NCI-H2196 (cell line): ENCODE measurements at regions not wholly inside any gene's neighbourhood (a gene's known extent, or its start where the extent isn't known, plus 50 kb on each side); places are given as distances from the start of the nearest gene placed in this dataset.
"Not testable (repeated sequence)": the region's sequence is repeated elsewhere in the genome, so short reads cannot be mapped to it uniquely, and the experiment has no call there.

Source experiments
- DNase-seq: peaks from one replicate; lab custom pipeline; 2025; ENCODE audit not compliant: unreplicated experiment; lab: John Stamatoyannopoulos, UW

GRCh38 chr5:68838157-68838718 lies 255.6 kb upstream of the SLC30A5 start:
- DNase-seq: no peak

DNA sequence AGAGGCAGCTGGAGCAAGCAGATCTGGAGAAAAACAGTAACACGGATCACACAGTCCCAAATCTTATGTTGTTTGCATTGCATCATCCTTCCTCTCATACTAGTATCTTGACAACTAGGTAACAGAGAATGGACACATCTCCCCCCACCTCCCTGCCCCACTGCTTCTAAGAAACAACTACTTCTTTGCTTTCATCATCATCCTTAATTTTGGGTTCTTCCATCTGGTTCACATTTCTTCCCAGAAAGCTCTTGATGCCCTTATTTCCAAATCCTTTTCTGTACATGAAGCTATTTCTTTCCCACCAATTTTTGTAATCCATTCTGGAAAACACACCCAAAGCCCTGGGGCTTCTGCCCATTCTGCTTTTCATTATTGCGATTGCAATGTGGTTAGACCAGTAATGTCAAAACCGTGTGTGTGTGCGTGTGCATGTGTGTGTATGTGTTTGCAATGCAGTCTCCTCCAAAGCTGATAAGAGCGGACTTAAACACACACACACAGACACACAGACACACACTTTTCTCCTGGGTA lies 254.7 kb upstream of the SLC30A5 start:
- DNase-seq: no peak

- DNase-seq: no peak
Measured at GRCh38 chr5:68843624-68844364, 250.0 kb upstream of the SLC30A5 start.

- no peak for DNase-seq
Measured at GRCh38 chr5:68845131-68845530, 248.7 kb upstream of the SLC30A5 start.

DNA sequence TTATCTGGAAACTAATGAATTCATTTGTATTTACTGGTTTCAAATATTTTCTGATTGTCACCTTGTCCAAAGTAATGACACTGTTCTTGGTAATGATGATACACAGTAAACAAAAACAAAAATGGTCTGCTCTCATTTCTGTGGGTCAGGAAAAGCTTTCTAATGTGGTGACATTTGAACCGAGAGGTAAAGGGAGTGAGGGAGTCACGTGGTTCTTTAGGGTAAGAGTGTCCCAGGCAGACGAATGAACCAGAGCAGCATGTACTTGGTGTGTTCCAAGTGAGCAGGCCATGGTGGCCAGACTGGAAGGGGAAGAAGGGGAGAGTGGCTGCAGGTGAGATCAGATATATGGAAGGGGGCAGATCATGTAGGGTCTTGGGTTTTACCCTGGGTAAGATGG lies 247.0 kb upstream of the SLC30A5 start:
- DNase-seq: no peak

DNA sequence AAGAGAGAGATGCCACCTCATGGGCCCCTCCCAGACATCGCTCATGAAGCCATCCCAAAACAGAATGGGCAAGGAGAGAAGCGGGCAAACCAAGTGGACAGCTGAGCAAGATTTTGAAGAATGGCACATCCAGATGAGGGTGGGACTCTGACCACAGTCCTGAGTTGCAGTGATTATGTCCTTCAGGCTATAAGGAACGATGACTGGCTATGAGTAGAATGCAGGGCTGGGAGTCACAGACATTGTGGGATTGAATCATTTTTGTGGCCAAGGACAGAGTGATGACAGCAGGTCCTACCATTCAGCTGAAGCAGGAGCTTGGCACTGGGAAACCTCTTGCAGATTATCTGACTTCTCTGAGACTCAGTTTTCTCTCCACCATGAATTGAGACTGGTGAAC lies 245.7 kb upstream of the SLC30A5 start:
- no peak for DNase-seq

- no peak for DNase-seq
Measured at GRCh38 chr5:68849103-68849502, 244.7 kb upstream of the SLC30A5 start.

DNA sequence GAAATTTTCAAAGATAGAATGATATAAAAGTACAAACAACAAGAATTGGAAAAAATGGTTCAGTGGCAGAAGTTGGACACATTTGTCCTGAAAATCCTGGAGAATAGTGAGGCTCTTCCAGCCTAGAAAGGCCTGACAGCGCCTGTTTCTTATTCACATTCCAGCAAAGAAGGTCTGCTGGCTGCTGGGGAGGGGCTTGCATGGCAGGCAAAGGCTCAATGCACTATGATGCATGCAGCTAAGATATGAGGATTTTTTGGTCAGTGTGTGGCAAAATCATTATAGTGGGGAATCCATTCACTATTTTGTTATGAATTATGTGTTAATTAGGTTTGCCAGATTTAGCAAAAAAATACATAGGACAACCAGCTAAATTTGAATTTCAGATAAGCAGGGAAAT lies 243.9 kb upstream of the SLC30A5 start:
- no peak for DNase-seq

- DNase-seq: no peak
Measured at GRCh38 chr5:68861099-68861498, 232.7 kb upstream of the SLC30A5 start.

DNA sequence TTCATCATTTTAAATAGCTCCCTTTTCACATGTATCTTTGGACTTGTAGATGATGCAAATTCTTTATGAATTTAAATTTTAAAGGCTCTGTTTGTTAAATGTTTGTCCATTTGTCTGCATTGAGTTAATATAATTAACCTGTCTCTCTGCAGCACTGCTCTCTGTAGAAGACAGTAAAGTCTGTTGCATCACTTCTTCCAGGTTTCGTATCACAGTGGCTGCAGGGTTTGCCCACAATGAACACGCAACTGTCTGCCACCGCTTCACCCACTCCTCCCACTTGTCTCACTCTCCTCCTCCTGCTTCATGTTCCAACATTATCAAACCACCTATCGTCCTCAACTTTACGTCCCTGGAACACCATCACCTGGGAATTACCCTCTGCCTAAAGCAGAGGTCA lies 231.3 kb upstream of the SLC30A5 start:
- DNase-seq: no peak

DNA sequence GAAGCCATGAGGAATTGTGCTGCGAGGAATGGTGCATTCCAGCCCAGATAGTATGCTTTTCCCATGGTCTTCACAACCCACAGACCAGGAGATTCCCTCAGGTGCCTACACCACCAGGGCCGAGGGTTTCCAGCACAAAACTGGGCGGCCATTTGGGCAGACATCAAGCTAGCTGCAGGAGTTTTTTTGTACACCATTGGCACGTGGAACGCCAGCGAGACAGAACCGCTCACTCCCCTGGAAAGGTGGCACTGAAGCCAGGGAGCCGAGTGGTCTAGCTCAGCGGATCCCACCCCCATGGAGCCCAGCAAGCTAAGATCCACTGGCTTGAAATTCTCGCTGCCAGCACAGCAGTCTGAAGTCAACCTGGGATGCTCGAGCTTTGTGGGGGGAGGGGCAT lies 228.6 kb upstream of the SLC30A5 start:
- not testable (repeated sequence) for DNase-seq

GRCh38 chr5:68872088-68872839 lies 221.6 kb upstream of the SLC30A5 start:
- no peak for DNase-seq

DNA sequence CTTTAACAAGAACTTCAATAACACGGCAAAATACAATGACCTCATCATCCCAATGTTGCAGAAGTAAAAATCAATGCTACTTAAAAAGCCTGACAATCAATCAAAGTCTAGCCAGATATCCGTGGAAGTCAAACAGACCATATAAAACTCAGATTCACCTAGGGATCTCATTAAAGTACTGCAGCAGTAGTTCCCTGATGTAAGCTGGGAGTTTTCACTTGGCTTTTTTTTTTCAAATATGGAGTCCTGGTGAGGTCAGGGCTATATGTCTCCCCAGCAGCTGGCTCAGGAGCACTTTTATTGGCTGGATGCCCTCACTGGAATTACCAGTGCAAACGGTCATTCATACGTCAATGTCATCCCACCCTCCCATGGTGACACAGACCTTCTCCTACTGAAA lies 220.6 kb upstream of the SLC30A5 start:
- no peak for DNase-seq

- no peak for DNase-seq
Measured at GRCh38 chr5:68875351-68875750, 218.5 kb upstream of the SLC30A5 start.

GRCh38 chr5:68883436-68883835 lies 210.4 kb upstream of the SLC30A5 start:
- no peak for DNase-seq

DNA sequence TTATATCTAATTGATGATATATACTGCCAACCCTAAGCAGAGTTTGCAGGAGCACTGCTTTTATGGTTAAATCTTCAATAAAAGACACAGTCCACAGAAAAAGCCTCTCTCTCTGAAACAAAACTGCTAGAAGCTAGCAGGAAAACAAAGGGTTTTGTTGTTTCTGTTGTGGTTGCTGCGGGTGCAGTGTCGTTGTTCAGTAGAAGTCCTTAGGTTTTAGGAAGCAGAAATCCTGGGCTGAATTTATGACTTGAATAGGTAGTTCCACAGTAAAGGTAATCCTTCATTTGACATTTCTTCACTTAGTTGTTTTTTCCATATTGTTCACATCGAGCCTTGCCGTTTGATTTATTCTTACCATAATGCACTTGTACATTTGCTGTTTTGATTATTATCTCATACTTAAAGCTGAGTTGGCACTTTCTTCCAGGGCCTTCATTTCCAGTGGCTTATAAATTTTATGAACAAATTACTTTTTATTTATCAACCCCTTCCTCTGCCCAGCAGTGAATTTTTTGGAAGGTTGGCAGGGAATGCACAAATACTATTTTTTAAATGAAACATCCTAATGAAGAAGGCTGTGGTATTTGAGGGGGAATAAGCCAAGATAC lies 209.6 kb upstream of the SLC30A5 start:
- DNase-seq: no peak

DNA sequence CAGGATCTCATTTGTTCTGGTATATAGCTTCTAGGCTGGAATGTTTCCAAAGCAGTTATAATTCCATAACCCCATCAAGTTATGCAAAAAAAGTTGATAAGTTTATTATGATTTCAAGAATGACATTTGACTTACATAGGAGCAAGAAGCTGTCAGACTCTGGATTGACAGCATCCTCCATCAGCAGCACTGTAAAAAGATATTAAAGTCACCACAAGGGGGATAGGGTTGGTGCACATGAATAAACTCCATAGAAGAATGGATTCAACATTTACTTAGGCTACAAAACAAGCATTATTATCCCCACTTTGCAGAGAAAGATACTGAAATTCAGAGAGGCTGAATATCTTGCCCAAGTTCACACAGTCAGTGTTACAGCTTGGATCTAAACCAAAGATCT lies 208.9 kb upstream of the SLC30A5 start:
- DNase-seq: no peak

- DNase-seq: no peak
Measured at GRCh38 chr5:68886814-68887213, 207.0 kb upstream of the SLC30A5 start.

DNA sequence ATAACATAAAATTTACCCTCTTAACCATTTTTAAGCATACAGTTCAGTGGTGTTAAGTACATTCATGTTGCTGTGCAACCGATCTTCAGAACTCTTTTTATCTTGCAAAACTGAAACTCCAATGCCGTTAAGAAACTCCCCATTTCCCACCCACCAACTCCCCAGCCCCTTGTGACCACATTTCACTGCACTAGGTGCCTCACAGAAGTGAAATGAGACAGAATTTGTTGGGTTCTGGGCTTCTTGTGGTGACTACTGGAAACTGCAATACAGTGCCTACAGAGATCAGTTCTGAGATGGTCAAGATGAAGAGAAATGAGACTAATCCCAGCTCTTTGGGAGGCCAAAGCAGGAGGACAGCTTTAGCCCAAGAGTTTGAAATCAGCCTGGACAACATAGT lies 202.1 kb upstream of the SLC30A5 start:
- DNase-seq: no peak

GRCh38 chr5:68894673-68895072 lies 199.1 kb upstream of the SLC30A5 start:
- DNase-seq: no peak

GRCh38 chr5:68898951-68899471 lies 194.8 kb upstream of the SLC30A5 start:
- DNase-seq: no peak
